ENCODE measurements at regions not wholly inside any gene's neighbourhood (a gene's known extent, or its start where the extent isn't known, plus 50 kb on each side); places are given as distances from the start of the nearest gene placed in this dataset.

DNA sequence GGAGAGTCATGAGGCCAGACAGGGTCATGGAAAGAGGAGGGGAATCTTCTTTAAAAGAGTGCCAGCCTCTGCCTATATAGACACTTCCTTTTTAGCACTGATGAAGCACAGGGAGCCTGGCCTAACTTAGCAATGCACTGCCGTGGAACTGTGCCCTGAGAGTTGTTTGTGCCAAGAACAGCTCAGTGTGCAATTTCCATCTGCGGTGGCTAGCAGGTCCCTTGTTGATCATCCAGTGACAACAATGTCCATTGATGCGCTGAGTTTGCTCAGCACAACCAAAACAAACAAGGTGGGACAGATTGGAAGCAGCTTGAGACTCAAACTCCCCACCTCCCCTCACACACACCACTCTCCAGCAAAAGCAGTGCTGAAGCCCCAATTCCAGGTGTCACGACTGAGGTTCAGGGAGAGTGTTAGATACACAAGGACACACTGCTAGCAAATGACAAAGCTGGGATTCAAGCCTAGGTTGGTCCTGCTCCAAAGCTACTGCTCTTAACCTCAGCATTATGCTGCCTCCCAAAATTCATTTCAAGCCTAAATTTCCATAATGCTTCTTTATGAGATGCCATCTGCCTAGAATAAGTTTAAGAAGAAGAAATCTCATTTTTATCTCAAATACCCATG is 316.6 kb upstream of the UBE2E2 start:
- TF ChIP-seq, protein P1, sequence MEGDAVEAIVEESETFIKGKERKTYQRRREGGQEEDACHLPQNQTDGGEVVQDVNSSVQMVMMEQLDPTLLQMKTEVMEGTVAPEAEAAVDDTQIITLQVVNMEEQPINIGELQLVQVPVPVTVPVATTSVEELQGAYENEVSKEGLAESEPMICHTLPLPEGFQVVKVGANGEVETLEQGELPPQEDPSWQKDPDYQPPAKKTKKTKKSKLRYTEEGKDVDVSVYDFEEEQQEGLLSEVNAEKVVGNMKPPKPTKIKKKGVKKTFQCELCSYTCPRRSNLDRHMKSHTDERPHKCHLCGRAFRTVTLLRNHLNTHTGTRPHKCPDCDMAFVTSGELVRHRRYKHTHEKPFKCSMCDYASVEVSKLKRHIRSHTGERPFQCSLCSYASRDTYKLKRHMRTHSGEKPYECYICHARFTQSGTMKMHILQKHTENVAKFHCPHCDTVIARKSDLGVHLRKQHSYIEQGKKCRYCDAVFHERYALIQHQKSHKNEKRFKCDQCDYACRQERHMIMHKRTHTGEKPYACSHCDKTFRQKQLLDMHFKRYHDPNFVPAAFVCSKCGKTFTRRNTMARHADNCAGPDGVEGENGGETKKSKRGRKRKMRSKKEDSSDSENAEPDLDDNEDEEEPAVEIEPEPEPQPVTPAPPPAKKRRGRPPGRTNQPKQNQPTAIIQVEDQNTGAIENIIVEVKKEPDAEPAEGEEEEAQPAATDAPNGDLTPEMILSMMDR (IDR thresholded peaks at IDR 0.05) = no peak
- DNase-seq = no peak
- intact Hi-C loops (cut with DNase I) = no loop called here

DNA sequence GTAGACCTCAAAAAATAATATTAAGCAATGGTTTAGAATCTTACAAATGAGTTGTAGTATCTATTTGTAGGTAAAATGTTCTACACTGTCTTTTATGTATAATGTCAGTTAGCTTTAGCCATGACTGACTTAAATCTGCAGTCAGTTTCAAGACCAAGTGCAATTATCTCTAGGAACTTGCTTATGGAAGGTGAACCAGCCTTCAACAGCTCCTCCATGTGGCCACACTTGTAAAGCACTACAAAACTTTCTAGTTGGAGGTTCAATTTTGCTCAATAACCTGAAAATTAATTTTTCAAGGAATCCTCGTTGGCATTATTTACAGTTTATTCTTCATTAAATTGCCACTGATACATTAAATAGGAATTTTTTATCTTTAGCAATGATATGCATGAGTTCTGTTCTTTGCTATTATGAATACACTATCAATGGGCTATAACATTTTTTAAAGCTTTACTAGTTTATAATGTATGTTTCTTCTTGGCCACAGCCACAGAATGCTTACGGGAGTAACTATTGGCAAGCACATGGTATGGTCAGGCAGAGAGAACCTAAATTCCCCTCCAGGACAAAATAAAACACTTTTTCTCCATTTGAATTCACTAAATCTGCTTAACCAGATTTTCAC is 315.3 kb upstream of the UBE2E2 start:
- TF ChIP-seq, protein P1 (IDR thresholded peaks at IDR 0.05) = peak; percentile 31 to 52
- H3K4me1 ChIP-seq = no peaks in the 10 kb centered on the region
- no peaks in the 10 kb centered on the region for H3K27me3 ChIP-seq
- H3K9me3 ChIP-seq = no peaks in the 10 kb centered on the region
- no peak overlapping the region for H3K27ac ChIP-seq
- no peaks in the 10 kb centered on the region for H3K36me3 ChIP-seq
- DNase-seq = peak in 1 of 4 donors; percentile 51
- H3K4me3 ChIP-seq = no peak overlapping the region
- peak; percentile 74 for ATAC-seq
- intact Hi-C loops (cut with DNase I) = no loop called here

More for the DNA sequence above, 316.6 kb upstream of the UBE2E2 start:
- Histone ChIP-seq H3K27ac (no peak overlapping the region), H3K36me3 (no peaks in the 10 kb centered on the region), H3K27me3 (no peaks in the 10 kb centered on the region), H3K4me1 (no peaks in the 10 kb centered on the region), H3K4me3 (no peak overlapping the region), H3K9me3 (no peaks in the 10 kb centered on the region)
- ATAC-seq = no peak

DNA sequence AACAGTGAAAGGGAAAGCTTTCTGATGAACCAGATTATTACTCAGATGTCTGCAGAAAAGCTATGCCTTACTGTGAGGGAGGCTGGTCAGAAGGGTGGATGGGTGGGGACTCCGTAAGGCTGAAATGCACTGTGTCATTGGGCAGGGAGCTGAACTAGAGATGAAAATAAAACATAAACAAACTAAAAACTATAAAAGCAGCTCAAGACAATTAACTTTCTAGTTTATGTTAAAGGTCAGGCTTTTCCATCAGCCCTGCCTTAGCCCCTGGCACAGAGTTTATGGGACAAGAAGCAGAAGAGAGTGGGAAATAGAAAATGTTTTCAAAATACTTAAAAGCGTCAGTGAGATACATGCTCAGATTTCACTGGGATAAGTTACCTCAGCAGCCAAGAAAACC is 310.0 kb upstream of the UBE2E2 start:
- Histone ChIP-seq H3K9me3 (no peaks in the 10 kb centered on the region), H3K36me3 (no peaks in the 10 kb centered on the region), H3K4me3 (no peak overlapping the region), H3K27me3 (no peaks in the 10 kb centered on the region), H3K27ac (no peak overlapping the region), H3K4me1 (no peaks in the 10 kb centered on the region)
- intact Hi-C loops (cut with DNase I) = no loop called here
- ATAC-seq = no peak
- TF ChIP-seq, protein P1 (IDR thresholded peaks at IDR 0.05) = no peak
- no peak for DNase-seq

DNA sequence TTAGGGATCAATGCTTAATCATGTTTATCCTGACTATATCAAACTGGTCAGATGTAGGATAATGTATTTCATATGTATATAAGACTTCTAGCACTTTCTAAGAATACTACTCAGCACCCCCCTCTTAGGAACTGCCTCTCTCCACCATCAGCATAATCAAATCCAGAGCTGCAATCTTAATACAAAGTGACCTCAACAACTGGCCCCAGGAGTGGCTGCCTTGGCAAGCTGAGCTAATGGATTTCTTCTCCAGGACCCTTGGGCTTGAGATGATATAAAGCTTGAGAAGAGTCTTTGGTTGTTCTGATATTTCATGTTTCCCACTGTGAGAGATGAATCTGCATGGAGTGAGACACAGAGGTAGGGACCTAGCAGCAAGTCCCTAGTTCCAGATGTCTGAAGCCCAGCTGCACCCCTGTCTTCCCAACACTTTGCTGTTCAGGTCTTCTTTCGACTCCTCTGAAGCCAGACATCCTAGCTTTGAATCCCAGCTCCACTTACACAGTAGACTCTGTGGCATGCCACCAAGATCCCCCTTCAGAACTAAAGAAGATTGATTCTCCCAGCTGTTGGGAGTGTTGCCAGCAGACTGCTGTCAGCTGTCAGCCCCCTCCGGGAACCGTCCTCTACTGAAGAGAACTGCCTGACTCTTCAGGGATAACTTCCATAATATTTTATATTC is 309.3 kb upstream of the UBE2E2 start:
- H3K36me3 ChIP-seq = no peaks in the 10 kb centered on the region
- no peak for ATAC-seq
- peak in 1 of 4 donors; percentile 54 for DNase-seq
- intact Hi-C loops (cut with DNase I) = no loop called here
- TF ChIP-seq, protein P1 (IDR thresholded peaks at IDR 0.05) = no peak
- no peaks in the 10 kb centered on the region for H3K4me1 ChIP-seq
- H3K4me3 ChIP-seq = no peak overlapping the region
- no peak overlapping the region for H3K27ac ChIP-seq
- no peaks in the 10 kb centered on the region for H3K9me3 ChIP-seq
- no peaks in the 10 kb centered on the region for H3K27me3 ChIP-seq

DNA sequence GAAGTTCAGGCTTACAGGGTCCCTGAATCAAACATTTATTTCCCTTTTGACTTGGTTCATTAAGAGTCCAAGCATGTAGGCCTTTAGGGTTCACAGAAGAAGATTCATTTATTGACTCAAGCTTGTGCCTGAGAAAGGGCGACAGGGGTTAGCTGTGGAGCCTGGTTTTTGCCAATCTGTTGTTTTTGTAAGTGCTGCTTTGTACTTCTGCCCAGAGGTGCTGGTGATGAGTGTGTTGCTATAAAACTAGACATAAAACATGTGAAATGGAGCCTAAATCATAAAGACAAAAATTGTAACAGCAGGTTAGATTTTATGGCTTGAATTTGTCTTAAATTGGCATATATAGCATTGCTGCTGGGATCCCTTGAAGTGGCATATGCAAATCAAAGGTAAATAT is 308.3 kb upstream of the UBE2E2 start:
- Histone ChIP-seq H3K27ac (no peak overlapping the region), H3K4me3 (no peak overlapping the region), H3K36me3 (no peaks in the 10 kb centered on the region), H3K27me3 (no peaks in the 10 kb centered on the region), H3K4me1 (no peaks in the 10 kb centered on the region), H3K9me3 (no peaks in the 10 kb centered on the region)
- ATAC-seq (no peak), DNase-seq (no peak)
- intact Hi-C loops (cut with DNase I) = no loop called here
- TF ChIP-seq, protein P1 (IDR thresholded peaks at IDR 0.05) = no peak

Measured in left lung (tissue), 4 donors.